Esophagus muscularis mucosa (tissue), 3 donors: ENCODE measurements at regions not wholly inside any gene's neighbourhood (a gene's known extent, or its start where the extent isn't known, plus 50 kb on each side); places are given as distances from the start of the nearest gene placed in this dataset.

Source experiments
- POLR2A ChIP-seq: fragments of 450-650 bp; IDR thresholded peaks from one replicate; pipeline ENCODE4 v1.6.1; 2017; ENCODE audit warnings: antibody characterized with exemption, moderate library complexity, mild to moderate bottlenecking, low read depth
- POLR2AphosphoS5 ChIP-seq, 2 donors: sonication (generic); formaldehyde crosslinking; IDR thresholded peaks; one replicate each; pipeline ENCODE4 v1.6.1; 2017; ENCODE audit warnings: antibody characterized with exemption in 2 of 2
- TF ChIP-seq, protein P1 (sequence below), 3 experiments: fragments of 200-600 bp in 2 of 3; fragments of 450-650 bp in 1 of 3; sonication (generic) in 2 of 3; IDR thresholded peaks; one replicate each; pipeline ENCODE4 v1.5.1; 2017 to 2019; ENCODE audit warnings: antibody characterized with exemption in 3 of 3, mild to moderate bottlenecking in 2 of 3, moderate library complexity in 1 of 3

DNA sequence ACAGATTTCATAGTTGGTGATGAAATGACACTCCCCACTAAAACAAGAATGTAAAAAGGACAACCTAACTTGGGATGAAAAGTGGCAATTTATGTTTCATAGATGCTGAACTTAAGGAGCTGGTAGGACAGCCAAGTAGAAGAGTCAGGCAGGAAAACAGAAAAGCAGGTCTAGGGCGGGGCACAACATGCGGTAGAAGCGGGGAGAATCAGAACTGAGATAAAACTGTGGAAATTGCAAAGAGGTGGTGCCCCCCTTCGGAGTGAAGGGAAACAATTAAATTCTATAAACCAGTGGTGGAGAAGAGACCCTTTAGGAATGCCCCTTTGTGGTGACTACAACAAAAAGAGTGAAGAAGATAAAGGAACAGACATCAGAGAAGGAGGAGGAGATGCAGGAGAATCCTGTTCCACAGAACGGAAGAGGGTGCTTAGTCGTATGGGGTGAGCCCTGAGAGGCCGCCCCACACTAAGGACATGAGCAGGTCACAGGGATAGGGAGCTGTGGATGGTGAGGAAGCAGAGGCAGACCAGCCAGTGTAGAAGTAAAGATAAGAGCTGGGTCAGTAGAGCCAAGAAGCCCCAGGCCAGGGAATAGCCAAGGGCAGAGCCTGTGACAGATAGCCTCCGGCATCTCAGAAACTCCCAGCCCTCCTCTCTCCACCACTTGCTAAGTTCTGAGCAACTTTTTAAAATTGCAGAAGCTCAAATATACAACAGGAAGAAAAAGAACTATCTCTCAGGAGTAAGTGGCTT lies 100.3 kb upstream of the DOCK9 start:
- TF ChIP-seq, protein P1, sequence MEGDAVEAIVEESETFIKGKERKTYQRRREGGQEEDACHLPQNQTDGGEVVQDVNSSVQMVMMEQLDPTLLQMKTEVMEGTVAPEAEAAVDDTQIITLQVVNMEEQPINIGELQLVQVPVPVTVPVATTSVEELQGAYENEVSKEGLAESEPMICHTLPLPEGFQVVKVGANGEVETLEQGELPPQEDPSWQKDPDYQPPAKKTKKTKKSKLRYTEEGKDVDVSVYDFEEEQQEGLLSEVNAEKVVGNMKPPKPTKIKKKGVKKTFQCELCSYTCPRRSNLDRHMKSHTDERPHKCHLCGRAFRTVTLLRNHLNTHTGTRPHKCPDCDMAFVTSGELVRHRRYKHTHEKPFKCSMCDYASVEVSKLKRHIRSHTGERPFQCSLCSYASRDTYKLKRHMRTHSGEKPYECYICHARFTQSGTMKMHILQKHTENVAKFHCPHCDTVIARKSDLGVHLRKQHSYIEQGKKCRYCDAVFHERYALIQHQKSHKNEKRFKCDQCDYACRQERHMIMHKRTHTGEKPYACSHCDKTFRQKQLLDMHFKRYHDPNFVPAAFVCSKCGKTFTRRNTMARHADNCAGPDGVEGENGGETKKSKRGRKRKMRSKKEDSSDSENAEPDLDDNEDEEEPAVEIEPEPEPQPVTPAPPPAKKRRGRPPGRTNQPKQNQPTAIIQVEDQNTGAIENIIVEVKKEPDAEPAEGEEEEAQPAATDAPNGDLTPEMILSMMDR (IDR thresholded peaks at IDR 0.05) = no peak
- TF ChIP-seq POLR2A (no peak), POLR2AphosphoS5 (IDR thresholded peaks at IDR 0.05) (no peak)
